Activated T-cell treated with anti-CD3 and anti-CD28 coated beads for 4 hours (primary cell): ENCODE measurements at regions not wholly inside any gene's neighbourhood (a gene's known extent, or its start where the extent isn't known, plus 50 kb on each side); places are given as distances from the start of the nearest gene placed in this dataset.

ENCODE experiments used
- DNase-seq: peaks from one replicate; pipeline ENCODE4 v3.0.0-alpha.2; 2020

DNA sequence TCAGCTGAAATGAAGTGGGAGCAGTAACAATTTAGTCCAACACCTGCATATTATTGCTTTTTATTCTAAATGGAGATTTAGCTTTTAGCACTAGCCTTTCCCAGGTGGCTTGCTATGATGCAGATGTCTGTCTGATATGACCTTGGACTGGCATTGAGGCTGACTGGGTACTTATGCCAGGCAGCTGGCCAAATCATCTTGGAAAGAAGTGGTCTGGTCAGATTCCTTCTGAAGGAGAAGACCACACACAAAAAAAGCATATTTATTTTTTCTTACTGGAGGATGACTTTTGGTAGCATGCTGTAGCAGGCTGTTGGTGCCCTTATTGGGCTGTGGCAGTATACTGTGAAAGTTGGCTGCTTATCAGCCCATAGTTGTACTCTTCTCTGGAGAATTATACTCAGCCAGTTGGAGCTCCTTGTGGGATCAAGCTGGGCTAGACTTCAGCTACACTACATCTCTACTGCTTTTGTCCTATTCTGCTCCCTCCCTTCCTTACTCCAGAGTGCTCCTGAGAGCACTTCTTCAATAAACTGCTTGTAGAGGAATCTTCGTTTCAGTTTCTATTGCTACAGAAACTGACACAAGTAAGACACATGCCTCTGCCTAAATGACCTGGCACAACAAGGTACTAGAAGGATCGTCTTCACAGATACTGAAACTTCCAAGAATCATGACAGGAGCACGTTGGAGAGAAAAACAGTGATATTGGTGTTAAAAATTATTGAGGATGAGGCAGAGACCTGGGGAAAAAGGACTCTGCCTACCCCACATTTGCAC is 196.8 kb upstream of the RPS6KA3 start:
- DNase-seq: no peak

DNA sequence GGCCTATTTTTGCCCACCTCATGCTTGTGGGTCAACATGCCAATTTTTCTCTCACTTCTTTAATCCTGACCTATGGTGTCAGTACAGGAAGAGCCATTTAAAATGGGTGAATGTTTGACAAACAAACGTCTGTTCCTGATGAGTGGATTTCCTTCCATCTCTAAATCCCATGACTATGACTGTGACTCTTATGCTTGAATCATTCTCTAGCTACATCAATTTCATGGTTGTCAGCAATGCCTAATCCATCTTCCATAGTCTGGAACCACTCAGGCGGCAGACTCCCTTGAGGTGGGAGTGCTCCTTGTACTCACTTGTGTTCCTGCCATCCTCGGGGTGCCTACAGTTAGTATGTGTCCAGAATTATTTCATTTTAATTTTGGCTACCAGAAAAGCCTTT is 194.9 kb upstream of the RPS6KA3 start:
- DNase-seq: no peak

DNA sequence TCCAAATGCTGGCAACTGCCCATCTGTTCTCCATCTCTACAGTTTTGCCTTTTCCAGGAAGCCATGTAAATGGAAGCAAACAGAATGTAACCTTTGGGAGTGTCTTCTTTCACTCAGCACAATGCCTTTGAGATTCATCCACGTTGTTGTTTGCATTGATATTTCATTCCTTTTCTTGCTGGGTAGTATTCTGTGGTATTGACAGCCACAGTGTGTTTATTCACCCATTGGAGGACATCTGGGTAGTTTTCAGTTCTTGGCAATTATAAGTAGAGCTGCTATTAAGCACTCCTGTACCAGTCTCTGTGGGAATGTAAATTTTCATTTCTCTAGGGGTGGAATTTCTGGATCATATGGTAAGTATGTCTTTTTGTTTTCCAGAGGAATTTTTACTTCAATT is 194.3 kb upstream of the RPS6KA3 start:
- DNase-seq: no peak

DNA sequence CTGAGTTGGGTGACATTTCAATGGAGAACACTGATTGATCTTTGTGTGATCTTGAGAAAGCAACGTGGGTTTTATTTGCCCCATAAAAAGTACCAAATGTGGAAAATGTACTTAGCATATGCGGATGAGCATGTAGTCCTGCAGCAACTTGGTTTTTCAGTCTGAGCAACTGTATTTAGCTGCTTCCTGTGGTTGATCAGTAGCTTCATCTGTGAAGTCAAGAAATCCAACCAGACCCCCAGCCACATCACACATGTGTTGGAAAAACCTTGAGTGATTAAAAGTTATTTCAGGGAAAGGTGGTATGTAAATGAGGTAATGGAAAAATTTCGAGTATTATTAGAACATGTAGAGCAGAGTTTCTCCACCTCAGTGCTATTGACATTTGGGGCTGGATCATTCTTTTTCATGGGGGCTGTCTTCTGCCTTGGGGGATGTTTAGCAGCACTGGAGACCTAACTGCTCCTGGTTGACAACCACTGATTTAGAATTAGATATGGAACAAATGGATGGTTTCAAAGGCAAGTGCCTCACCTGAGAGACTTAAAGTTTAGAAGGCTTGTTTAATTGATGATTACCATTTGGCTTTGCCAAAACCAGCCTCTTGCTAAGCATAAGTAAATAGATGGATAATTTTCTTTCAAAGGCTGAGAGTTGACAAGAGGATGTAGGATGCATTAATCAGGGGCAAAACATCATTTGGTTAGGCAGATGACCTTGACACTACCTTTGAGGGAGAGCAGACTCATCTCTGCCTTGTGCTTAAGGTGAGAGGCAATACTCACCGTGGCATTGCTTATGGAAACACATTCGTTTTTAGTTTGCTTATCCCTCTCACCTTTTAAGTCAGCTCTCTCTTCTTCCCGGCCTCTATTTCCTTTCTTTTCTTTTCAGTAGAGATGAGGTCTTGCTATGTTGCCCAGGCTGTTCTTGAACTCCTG is 193.0 kb upstream of the RPS6KA3 start:
- DNase-seq: no peak

DNA sequence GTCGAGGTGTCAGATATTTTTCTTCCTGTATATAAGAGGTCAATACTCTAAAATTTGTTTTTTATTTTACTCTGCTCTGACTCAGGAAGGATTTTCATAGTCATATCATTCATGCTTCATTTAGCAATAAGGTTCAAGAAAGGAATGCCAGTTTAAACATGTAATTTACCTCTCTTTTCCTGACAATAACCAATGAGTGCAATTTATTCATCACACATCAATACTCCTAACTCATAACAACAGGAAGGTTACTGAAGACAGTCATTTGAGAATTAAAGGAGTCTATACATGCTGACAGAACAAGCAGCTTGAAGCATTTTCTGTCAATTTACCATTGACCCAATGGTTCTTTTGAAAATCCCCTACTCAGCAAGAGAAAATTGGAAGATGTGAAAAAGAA is 190.3 kb upstream of the RPS6KA3 start:
- DNase-seq: no peak

DNA sequence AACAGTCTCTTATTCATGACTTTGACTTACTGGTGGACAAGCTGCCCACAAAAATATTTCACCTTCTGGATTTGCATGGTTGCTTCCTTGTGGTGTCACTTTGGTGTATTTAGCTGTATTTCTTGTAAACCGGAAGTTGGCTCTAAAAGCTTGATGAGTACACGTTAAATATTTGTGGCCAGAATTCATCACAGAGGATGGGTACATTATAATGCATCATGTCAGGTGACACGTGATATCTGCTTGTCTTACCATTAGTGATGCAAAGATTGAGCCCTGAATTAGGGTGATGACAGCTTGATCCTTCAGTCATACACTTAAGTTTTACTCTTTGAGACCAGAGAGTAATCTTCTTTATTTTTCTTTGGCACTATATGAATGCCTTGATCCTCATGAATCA is 188.3 kb upstream of the RPS6KA3 start:
- no peak for DNase-seq

DNA sequence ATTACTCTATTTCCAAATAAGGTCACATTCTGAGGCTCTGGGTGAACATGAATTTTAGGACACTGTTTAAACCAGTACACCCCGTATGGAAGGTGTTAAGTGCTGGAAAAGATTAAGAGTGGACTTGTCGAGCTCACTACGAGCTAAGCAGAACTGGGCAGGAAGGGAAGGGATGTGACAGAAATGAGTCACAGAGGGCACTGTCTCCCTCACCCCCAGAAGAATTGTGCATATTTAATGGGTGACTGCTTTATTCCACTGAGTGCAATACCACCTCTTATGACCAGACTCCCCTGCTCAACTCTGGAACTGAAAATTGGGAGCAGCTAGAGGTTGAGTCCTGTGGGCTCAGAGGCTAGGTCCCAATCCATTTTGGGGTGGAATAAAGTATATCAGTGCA is 187.4 kb upstream of the RPS6KA3 start:
- DNase-seq: no peak

DNA sequence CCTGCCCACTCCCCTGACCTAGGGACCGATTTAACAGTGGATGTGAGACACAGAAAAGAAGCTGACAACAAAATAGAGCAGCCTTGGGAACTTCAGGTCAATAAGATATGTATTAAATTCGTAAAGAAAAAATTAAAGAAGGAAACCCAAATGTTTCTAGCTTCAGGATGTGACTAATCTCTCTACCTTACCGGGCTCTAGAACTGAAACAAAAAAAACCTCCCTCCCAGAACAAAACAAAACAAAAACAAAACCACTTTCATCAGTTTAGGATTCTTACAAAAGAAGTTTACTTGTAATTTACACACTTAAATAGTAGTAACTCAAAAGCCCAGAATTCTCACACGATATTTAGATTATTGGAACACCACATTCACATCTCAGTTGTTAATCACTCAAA is 185.8 kb upstream of the RPS6KA3 start:
- DNase-seq: no peak

DNA sequence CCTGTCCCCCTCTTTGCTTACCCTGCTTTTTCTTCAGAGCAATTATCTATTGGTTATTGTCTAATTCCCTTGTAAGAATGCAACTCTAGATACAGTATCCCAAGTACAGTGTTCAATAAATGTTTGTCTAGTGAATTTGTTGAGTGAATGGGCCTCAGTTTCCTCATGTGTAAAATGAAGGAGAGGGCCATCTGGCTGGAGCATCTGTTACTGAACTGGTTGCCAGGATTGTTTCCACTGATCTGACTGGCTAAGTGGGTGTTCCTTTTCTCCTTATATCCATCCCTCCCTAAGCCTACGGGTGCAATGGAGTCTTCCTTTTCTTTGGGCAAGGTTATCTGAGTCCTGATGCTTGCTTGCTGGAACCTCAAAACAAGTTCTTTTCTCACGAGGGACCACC is 185.2 kb upstream of the RPS6KA3 start:
- no peak for DNase-seq

DNA sequence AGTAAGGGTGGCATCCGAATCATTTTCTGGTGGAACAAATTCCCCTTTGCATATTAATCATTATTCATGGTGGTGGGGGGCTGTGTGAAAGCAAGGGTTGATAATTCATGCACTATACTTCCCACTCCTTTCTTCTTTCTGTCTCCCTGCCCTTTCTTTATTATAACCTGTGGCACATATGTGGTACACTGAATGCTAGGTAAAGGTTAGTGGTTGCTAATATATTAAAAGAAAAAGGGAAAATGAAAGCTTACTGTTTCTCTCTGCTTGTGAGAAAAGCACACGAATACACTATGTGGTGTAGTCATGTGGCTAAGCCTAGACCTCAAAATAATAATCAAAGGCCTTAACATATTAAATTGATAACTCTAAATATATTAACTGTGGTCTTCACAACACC is 178.4 kb upstream of the RPS6KA3 start:
- DNase-seq: no peak

DNA sequence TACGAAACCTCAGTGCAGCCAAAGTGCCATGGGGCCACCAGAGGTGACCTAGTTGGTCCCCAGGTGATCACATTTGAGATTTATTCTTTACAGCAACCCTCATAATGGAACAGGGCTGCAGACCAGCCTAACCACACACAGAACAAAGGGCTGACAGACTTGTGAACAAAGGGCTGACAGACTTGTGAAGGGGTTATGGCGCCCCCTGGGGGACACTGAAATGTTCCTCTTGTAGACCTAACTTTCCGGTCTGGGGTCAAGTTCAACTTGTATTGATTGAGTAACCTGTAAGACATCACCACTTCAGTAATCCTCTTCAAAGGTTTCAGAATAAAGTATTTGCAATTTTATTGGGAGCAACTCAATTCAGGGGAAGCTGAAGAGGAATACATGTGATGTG is 175.9 kb upstream of the RPS6KA3 start:
- DNase-seq: peak; percentile 77

DNA sequence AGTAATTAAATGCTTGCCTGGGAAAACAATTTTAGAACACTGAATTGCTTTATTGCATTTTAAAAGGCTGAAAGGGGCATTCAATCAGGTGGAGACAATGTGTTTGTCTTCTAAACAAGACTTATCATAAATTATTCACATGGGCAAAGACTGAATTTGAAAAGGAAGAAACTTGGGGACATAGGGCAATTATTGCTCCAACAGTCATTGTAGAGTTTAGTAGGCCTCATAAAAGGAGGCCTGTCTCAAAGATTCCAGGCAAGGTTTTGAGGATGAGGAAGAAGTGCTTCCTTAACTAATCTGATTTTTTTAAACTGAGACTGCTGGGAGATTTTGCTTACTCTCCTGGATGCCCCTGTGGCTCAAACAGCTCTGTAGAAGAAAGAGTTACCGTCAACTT is 174.4 kb upstream of the RPS6KA3 start:
- DNase-seq: no peak

DNA sequence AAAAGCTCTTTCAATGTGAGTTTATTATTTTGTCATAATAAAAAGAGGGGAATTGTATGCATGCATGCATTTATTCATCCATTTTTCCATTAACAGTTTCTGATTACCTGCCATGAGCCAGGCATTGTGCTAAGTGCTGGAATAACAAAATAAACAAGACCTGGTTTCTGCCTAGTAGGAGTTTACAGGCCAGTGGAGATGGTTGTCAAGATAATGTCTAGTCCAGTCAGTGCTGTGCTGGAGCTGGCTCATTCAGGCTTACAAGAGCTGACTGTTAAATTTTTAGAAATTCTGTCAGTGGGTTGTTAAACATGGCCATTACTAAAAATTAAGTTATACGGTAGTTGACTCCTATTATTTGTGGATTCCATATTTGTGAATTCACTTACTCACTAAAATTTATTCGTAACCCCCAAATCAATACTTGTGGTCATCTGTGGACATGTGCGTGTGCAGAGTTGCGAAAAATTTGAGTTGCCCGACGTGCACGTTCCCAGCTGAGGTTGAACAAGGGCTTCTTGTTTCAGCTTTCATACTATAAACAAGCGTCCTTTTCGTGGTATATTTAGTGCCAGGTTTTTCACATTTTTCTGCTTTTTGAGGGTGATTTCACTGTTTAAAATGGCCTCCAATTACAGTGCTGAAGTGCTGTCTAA is 172.3 kb upstream of the RPS6KA3 start:
- DNase-seq: no peak

DNA sequence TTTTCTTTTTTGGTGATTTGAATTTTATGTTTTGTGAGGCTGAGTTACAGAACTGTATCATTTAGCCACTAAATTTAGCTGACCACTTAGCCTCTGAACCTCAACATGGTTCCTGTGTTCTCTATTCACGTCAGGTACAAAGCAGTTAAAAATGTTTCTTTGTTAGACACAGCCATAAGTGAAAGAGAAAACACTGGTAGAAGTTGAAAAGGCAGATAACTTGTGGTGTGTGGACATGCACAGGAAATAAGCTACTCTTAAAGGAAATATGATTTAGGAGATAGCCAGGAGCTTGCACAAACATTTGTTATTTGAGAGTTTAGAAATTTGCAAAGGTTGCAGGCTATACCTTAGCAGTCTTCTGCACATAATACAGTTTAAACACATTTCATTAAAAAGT is 171.0 kb upstream of the RPS6KA3 start:
- DNase-seq: no peak

DNA sequence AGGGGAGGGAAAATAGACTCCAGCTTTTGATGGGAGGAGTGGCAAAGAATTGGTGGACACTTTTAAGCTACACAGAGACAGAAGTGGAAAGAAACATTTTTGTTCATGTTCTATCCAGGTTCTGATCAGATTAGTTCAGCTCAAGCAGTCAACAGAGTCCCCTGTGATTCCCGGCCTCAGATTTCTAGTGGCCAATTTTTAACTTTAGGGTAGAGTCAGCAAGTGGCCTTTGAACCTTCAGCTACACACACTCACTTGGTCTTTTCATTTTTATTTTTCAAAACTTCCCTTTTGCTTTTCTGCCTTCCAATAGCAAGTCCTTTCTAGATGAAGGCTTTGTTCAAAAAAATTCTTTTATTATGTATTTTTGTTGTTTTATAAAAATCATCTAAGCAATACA is 169.2 kb upstream of the RPS6KA3 start:
- no peak for DNase-seq

DNA sequence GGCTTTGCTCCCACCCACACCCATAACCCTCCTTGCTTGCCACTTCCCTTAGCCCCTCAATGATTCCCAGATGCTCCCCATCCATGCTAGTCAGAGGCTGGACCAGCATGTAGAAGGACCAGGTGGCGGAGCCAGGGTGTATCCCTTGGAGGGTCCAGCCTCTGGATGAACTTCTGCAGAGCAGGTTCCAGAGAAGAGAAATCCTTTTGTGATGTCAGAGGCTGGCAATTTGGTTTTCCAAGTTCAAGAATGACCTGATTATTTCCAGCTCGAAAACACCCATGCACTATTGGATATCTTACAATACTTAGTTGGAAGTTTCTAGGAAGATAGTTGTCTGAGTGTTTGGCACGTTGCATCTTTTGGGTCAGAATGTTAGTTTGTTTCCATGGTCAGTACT is 168.3 kb upstream of the RPS6KA3 start:
- no peak for DNase-seq

DNA sequence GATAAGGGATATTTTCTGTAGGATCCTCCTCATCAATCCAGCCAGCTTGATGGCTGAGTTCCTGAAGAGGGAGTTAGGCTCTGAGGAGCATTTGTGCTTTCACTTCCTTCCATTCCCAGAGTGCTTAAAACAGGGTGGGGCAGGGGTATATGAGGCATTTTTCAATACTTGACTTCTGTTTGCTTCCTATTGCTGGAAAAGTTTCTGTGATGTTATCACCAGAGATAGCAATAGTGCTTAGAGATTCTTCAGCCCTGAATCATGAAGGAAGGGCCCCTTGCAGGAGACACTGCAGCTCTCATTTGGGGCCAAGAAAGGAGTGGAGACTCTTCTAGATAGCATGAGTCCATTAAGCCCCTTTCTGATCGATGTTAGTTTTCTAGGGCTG is 166.7 kb upstream of the RPS6KA3 start:
- no peak for DNase-seq

DNA sequence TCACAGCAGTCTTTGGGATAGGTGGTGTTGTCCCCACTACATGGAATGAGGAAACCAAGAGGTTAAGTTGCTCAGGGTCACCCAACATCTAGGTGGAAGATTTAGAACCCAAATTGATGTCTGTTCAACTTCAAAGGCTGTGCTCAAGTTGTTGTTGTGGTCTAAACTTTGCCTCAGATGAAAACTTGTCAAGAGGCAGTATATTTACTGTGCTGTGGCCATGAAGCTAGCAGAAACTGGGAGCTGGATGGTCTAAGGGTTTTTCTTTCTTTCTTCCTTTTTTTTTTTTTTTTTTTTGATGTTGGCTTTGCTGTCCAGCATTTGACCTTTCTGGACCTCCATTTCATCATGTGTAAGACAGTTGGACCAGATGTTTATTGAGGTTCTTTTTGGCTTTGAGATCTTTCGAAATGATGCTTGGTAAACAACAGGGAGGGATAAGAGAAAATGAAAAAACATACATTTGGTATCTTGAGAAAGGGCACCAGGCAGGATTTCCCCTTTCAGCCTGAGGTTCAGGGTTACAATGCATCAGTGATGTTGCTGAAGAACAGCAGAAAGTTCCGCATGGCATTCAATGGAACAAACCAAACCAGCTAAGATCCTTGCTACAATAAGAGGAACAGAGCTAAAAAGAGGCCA is 166.2 kb upstream of the RPS6KA3 start:
- DNase-seq: no peak

DNA sequence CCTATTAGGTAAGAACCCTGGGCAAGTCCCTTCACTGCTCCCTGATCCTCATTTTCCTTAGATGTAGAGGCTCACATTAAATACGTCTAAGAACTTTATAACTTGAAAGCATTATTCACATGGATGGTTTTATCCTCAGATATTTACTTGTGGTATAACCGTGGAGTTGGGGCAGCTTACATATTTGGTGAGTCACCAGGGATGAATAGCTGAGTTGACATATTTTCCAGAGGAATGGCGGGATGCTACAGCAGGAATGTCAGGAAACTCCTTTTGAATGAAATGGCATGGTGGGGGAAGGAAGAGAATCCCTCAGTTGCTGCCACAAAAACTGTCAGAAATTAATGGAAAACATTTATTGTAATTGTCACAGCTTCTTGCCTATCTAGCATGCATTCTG is 165.3 kb upstream of the RPS6KA3 start:
- no peak for DNase-seq

DNA sequence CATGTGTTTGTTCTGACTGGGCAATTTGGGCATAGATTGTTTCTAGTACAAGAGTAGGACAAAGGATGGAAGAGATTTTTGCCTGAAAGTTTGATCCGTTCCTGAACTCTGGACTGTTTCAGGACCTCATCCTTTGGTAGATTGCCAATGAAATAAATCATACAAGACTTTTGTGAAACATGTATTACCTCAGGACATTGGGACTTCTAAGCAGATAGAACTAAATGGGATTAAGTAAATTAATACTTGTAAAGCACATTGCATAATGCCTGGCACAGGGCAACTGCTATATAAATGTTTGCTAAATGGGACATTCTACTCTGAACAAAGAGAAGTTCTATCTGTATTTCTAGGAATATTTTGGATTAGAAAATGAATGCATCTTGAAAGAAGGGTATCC is 164.8 kb upstream of the RPS6KA3 start:
- DNase-seq: no peak

DNA sequence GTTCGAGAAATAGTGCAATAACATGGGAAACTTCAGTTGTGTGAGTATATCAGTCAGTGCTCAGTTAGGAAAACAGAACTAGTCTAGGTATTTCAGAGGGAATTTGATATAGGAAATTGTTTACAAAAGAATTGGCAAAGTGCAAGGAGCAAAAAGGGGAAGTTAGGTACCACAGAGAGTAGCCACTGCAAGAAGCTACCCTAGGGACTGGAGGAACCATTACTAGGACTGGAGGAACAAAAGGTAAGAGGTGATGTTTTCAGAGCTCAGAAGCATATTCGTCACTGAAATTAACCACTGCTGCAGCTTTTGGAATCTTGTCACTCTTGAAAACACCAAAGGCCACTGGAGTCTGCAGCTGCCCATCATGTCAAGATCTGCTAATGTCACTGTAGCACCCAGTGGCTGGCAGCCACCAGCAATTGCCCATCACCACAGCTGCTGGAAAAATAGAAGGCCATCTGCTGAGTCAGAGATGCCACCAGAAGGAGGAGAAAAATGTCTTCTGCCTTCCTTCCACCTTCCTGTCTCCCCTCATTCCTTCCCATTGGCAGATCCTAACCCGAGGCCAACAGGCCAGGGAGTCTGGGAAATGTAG is 160.6 kb upstream of the RPS6KA3 start:
- no peak for DNase-seq

DNA sequence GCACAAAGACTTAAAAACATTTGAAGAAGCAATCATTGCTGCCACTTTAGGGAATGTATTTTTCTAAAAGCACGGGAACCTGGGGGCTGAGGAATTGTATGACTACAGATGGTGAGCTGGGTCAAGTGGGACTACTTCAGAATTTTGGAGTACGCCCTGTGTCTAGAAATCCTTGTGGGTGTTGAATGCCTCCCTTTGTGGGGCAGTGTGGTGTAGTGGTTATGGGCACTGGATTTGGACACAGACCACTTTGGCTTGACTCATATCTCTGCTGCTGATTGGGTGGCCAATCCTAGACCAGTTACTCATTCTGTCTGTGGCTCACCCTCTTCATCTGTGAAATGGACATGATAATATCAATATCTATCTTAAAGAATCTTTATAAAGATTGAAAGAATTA is 155.0 kb upstream of the RPS6KA3 start:
- no peak for DNase-seq

DNA sequence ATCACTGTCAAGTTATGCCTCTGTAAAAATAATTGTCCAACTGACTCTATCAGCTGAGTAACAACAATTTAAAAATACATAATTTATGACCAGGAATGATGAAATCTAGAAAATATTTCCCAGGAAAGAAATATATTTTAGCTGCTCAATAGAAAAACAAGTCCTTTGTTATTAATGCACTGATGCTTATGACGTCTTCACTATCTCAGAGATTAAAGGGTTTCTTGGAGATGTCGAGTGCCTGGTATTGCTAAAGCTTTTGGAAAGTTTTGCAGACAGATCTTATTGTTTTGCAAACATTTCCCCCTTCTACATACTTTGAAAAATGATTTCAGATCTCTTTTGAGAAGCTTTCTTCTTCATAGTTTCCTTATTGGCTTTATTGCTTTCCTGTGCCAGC is 154.6 kb upstream of the RPS6KA3 start:
- no peak for DNase-seq
